Stimulated activated CD4-positive, alpha-beta T cell treated with anti-CD3 and anti-CD28 coated beads, Interleukin-4, amount 100 ng/mL, for 24 hours (primary cell): ENCODE measurements at regions not wholly inside any gene's neighbourhood (a gene's known extent, or its start where the extent isn't known, plus 50 kb on each side); places are given as distances from the start of the nearest gene placed in this dataset.
A peak's percentile ranks its signal among the peaks of the same experiment; 100 is the strongest.
"Not testable (repeated sequence)": the region's sequence is repeated elsewhere in the genome, so short reads cannot be mapped to it uniquely, and the experiment has no call there.

ENCODE experiments used
- DNase-seq: peaks from one replicate; pipeline ENCODE4 v3.0.0-alpha.2; 2020

DNA sequence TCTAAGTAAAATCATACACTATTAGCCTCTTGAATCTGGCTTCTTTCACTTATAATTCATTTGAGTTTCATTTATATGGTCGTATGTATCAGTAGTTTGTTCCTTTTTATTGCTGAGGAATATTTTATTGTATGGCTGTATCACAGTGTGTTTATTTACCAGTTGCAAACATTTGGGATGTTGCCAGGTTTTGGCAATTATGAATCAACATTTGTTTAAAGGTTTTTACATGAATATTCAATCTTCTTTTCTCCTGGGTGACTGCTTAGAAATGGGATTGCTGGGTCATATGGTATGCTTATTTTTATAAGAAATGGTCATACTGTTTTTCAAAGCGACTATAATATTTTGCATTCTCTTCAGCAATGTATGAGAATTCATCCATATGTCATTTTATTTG is 107.9 kb downstream of the PMAIP1 start:
- DNase-seq, result no peak

GRCh38 chr18:60003610-60004185 is 103.9 kb downstream of the PMAIP1 start:
- no peak for DNase-seq

DNA sequence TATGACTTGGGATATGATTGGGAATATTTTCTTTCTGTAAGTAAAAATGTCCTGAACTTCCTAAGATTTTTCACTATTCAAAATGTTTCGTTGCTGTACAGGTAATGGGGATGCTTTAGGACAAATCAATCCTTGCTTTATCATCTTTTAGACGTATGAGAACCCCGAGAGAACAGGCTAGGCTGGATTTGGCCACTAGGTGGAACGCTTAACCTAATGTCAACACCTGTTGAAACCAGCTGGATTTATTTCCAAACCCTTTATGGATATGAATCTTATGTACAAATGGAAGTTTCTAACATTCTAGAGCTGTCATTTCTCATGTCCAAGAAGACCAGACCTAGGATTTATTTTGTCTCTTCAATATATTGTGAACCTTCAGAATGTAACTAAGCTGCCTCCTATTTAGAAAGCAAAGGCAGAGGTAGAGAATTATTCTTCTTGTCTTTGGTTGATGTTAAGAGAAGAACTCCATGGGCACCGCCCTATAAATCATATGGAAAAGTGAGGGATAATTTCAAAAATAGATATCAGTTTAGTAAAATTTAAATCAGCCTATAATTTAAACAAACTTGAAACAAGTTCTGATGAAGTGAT is 96.7 kb downstream of the PMAIP1 start:
- no peak for DNase-seq

- no peak for DNase-seq
These were observed 94.6 kb downstream of the PMAIP1 start for GRCh38 chr18:59994357-59994756.

GRCh38 chr18:59993560-59993959 is 93.8 kb downstream of the PMAIP1 start:
- DNase-seq, result no peak

DNA sequence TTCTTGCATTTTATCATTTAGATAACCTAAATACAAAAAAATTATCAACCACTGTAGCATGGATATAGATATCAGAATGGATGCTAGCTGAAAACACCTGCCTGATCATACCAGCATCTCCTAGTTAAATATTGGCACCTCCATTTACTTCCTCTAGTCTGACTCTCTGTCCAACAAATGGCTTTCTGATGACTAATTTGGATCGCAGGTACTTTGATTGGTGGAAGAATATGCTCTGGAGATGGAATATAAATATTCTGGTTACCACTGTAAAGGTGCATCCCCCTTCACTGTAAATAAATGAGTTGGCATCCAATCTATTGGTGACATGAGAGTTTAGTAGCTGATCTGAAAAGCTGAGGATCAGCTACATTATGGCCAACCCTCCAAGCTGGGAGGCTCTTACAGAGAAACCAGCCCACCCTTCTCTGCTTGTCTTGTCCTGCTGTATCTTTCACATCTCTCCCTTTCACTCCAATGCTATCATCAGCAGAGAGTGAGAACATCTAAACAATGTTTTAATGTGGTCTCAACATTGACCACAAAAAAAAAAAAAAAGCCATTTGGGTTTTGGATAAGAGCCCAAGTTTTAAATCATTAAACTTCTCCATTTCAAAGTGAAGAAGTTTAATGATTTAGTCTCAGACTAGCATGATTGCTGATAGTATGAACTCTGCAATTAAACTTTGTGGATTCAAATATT is 90.5 kb downstream of the PMAIP1 start:
- no peak for DNase-seq

GRCh38 chr18:59988098-59988706 is 88.4 kb downstream of the PMAIP1 start:
- DNase-seq, result peak; percentile 57

DNA sequence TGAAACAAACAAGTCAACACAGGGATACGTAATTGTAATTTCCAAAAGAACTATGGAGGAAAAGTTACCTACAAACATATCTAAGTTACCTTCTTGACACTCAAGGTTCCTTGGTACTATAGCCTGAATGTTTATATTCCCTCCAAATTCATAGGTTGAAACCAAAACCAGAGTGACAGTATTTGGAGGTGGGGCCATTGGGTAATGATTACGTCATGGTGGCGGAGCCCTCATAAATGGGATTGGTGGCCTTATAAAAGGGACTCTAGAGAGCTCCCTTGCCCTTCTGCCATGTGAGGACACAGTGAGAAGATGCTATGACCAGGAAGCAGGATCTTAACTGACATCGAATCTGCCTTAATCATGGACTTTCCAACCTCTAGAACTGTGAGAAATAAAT is 87.3 kb downstream of the PMAIP1 start:
- DNase-seq, result no peak

DNA sequence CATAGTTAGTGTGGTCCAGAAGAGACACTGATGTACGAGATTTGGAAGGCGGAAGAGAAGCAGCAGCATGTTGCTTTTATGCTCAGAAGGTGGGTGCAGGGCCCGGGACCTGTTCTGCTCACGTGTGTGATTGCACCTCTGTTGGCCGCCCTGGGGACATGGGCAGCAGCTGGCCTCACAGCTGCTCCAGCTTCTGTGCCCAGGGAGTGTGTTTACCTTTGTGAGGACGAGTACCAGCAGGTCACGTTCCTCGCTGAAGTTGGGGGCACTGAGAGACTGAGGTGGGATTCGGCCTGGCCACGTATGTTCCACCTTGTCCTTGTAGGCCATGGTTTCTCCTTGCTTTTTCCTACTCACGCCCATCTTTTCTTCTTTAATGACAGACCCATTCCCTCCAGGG is 86.3 kb downstream of the PMAIP1 start:
- DNase-seq, result no peak

DNA sequence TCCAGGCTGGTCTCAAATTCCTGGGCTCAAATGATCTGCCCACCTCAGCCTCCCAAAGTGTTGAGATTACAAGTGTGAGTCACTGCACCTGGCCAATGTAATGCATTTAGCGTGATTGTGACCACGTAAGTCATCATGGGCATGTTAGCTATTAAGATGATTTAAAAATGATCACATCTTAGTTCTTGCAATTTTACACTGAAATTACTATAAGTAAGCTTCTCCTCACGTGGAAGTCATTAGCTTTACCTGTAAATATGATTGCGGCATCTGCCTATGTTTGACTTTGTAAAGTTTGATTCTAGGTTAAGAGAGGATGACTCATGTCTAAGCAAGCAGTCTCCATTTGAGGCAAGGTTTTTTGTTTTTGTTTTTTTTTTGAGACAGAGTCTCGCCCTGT is 85.5 kb downstream of the PMAIP1 start:
- DNase-seq, result no peak

DNA sequence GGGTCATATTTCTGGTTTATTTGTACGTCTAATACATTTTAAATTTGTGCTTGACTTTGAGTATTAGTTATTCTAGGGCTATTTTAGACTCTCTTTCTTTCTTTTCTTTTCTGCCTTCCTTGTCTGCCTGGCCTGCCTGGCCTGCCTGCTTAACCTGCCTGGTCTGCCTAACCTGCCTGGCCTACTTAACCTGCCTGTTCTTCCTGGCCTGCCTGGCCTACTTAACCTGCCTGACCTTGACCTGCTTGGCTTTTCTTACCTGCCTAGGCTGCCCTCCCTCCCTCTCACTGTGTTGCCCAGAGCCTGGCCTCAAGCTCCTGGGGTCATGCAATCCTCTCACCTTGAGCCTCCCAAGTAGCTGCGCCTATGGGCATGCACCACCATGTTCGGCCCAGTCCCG is 83.7 kb downstream of the PMAIP1 start:
- no peak for DNase-seq

DNA sequence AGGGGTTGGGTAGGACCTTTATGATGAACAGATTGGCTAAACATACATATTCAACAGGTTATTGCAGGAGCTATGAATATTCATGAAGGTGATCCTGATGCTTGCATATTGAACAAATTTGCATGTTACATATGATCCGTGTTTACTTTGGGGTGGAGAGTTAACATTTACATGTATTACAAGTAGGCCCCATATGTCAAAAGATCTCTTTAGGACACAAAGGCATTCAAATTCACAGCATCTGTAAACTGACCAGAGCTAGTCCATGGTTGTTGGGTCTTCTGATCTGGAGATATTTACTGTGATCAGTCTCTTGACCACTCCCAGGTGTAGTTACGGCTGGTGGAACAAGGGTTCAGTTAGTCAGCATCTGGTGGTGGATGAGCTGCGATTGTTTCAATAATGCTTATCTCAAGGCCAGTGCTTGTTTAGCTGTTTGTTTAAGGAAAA is 80.4 kb downstream of the PMAIP1 start:
- DNase-seq, result no peak

GRCh38 chr18:59971871-59972428 is 72.2 kb downstream of the PMAIP1 start:
- no peak for DNase-seq

GRCh38 chr18:59971144-59971543 is 71.3 kb downstream of the PMAIP1 start:
- not testable (repeated sequence) for DNase-seq

- not testable (repeated sequence) for DNase-seq
These were observed 69.8 kb downstream of the PMAIP1 start for GRCh38 chr18:59969477-59970028.

GRCh38 chr18:59968583-59968982 is 68.8 kb downstream of the PMAIP1 start:
- no peak for DNase-seq

DNA sequence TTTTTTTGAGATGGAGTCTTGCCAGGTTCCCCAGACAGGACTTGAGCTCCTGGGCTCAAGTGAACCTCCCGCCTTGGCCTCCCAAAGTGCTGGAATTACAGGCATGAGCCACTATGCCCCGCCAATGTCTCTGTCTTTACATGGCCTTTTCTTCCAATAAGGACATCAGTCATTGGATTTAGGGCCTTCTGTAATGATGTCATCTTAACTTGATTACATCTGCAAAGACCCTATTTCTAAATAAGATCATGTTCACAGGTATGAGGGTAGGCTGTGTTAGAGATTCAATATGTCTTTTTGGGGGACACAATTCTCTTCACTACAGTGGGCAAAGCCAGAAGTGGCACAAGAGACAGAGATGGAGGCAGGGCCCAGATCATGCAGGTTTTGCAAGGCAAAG is 68.1 kb downstream of the PMAIP1 start:
- DNase-seq, result no peak

GRCh38 chr18:59966913-59967312 is 67.1 kb downstream of the PMAIP1 start:
- DNase-seq, result no peak

- DNase-seq, result no peak
These were observed 63.4 kb downstream of the PMAIP1 start for GRCh38 chr18:59963229-59963628.

DNA sequence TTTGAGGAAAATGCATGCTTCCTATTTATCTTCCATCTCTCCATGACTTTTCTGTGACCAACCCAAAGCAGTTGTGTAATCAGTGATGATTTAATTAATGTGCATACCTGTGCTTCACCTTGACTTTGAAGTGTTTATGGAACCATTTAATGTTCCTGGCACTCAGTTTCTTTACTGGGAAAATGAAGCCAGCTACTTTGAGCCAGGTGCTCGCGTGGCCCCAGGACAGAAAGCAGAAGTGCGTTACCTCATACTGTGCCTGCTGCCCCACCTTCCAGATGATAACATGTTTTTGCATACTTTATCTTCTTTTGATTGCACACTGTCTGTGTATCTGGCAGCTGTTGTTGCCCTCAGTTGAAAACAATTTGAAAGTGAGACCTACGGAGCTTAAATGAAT is 61.3 kb downstream of the PMAIP1 start:
- DNase-seq, result no peak

DNA sequence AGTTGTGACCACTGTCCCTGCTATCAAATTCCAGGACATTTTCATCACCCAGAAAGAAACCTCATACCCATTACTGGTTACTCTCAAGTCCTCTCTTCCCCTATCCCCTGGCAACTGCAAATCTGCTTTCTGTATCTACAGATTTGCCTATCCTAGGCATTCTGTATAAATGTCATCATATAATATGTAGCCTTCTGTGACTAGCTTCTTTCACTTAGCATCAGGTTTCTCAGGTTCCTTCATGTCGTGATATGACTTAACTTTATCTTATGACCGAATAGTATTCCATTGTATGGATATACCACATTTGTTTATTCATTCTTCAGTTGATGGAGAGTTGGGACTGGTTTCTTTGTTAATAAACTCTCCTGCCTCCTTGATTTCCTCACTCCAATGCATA is 60.5 kb downstream of the PMAIP1 start:
- DNase-seq, result no peak

DNA sequence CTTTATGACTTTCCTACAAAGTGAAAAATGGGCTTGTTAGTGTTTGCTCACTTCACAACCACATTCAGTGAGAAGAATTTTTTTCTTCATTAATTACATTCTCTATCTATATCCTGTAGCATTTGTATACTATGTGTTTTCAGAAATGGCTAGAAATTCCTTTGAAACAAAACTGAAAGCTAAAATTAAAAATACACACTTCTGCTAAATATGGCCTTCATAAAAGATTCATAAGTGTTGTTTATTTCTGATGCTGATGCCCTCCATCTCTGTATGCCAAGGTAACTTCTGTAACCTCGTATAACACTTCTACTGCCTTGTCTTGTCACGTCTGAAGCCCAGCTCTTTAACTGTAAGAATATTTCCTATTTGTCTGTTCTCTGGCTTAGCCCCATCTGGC is 59.8 kb downstream of the PMAIP1 start:
- no peak for DNase-seq

- DNase-seq, result no peak
These were observed 59.3 kb downstream of the PMAIP1 start for GRCh38 chr18:59959073-59959472.
